AG04449 (cell line): ENCODE measurements at regions not wholly inside any gene's neighbourhood (a gene's known extent, or its start where the extent isn't known, plus 50 kb on each side); places are given as distances from the start of the nearest gene placed in this dataset.

Experiments
- CTCF ChIA-PET: fragments of 350-600 bp; formaldehyde crosslinking; extraction: SDS; loops from one replicate; lab custom pipeline; 2021; ENCODE audit warnings: antibody characterized with exemption; lab: Yijun Ruan, JAX
- POLR2A ChIA-PET: fragments of 400-600, 350-600 bp; formaldehyde crosslinking; extraction: SDS; loops from one replicate; lab custom pipeline; 2020; ENCODE audit warnings: antibody characterized with exemption, inconsistent platforms; lab: Yijun Ruan, JAX
- DNase-seq: peaks from one replicate; pipeline ENCODE4 v3.0.0-alpha.2; 2010; ENCODE audit warnings: low read depth, low spot score
- H3K4me3 ChIP-seq: 2 replicates; pipeline ENCODE4 v1.5.1; 2011; ENCODE audit warnings: low read depth, mild to moderate bottlenecking, control low read depth, low read length
- CTCF ChIP-seq: IDR thresholded peaks from one replicate; pipeline ENCODE4 v1.5.1; 2011; ENCODE audit warnings: mild to moderate bottlenecking, moderate library complexity, low read length, control low read depth, inconsistent platforms; ENCODE audit not compliant: insufficient read depth; ENCODE audit errors: missing control alignments

DNA sequence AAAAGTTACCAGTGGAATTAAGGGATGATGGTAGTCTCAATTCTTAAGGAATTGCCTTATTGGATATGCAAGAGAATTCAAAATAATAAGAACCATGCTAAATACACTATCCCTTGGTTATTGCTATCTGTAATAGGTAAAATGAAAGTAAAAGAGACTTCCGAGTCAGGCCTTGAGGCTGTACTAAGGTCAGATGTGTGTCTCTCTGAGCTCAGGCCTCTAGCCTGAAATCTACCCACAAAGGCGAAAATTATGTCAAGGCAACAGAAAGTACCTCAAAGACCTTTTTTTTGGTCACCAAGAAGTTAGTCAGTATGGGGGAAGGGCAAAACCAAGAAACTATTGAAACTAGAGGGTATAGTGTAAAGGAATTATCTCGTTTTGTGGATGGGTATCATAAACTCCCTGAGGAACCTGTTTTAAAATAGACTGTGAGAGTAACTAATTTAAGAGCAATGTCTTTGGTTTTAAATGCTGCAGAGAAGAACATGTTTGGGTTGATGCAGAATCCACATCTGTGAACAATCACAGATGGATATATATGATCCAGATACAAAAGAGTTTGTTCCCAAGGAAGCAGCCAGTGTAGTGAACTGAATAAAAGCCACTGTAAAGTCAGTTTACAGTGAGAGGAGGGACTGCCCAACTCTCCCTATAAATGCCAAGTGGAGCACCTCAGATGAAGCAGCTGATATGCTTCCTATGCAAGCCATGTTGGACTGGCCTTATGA is 382.3 kb upstream of the SEMA6D start:
- no peak overlapping the region for H3K4me3 ChIP-seq
- no peak for TF ChIP-seq CTCF
- CTCF ChIA-PET, result no interaction called here
- POLR2A ChIA-PET, result no interaction called here
- DNase-seq, result no peak

- H3K4me3 ChIP-seq, result no peak overlapping the region
- no peak for TF ChIP-seq CTCF
- DNase-seq, result no peak
- ChIA-PET CTCF (no interaction called here), POLR2A (no interaction called here)
Measured at GRCh38 chr15:47337106-47337505, 380.2 kb upstream of the SEMA6D start.

- POLR2A ChIA-PET, result no interaction called here
- CTCF ChIA-PET, result no interaction called here
- no peak overlapping the region for H3K4me3 ChIP-seq
- no peak for TF ChIP-seq CTCF
- DNase-seq, result no peak
Measured at GRCh38 chr15:47337836-47338235, 379.5 kb upstream of the SEMA6D start.

DNA sequence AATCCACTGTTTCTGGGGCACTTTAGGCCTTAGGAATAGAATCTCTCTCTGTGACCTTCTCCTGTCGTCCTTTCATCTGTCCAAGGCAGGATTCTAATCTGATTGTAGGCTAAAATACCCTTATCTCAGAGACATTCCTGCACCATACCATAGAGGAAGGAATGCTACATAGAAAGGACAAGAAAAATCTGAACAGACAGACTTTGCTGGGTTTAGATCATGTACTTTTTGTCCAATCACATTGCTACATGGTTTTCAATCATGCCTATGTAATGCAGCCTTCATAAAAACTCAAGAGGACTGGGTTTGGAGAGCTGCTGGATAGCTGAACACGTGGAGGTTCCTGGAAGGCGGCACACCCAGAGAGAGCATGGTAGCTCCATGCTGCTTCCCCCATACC is 378.5 kb upstream of the SEMA6D start:
- DNase-seq, result no peak
- CTCF ChIA-PET, result no interaction called here
- TF ChIP-seq CTCF, result no peak
- no peak overlapping the region for H3K4me3 ChIP-seq
- POLR2A ChIA-PET, result no interaction called here

- ChIA-PET CTCF (no interaction called here), POLR2A (no interaction called here)
- TF ChIP-seq CTCF, result no peak
Measured at GRCh38 chr15:47339800-47340570, 377.3 kb upstream of the SEMA6D start.

DNA sequence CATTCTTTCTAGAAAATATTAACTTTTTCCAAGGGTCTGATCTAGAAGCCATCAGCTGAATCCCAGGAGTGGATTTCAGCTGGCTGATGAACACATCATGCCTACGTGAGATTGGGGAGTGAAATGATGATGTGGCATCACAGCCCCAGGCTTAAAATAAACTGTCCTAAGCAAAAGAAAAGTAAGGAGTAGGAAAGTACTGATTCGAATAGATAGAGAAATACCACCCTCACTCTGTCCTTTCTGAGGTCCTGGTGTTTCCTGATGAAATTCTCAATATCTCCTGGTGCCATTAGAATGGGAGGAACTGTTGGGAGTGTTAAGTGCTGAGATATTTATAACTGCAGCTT is 376.8 kb upstream of the SEMA6D start:
- no peak for DNase-seq
- no peak overlapping the region for H3K4me3 ChIP-seq
- no peak for TF ChIP-seq CTCF
- POLR2A ChIA-PET, result no interaction called here
- CTCF ChIA-PET, result no interaction called here

More at GRCh38 chr15:47339800-47340570, 377.3 kb upstream of the SEMA6D start:
- no peak overlapping the region for H3K4me3 ChIP-seq
- DNase-seq, result no peak
